ENCODE measurements at regions not wholly inside any gene's neighbourhood (a gene's known extent, or its start where the extent isn't known, plus 50 kb on each side); places are given as distances from the start of the nearest gene placed in this dataset.

DNA sequence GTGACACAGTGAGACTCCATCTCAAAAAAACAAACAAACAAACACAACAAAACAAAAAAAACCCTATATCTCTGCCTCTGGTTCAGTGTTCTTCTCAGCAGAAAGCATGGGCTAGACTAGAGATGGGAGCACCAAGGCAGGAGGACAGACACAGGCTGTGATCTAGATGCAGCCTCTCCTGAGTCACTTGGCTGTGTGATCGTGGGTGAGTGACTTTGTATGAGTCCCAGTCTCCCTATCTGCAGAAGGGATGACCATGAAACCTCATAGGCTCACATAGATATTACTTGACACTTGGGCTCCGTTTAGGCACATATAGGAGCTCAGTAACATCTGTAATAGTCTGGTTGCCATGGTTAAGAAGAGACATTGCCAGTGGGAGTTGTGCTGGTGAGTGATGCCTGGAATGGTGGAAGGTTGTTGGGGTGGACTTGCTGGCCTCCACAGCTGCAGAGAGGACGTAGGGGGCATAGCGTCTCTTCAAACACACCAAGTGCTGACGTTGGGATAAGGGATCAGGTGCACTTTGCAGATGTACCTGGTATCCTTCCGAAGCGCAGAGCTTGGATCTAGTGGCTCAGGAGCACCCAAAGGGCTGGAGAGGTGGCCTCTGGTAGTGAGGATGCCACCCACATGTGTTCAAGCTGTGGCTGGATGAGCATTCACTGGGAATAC is 318.9 kb upstream of the HS6ST1 start:
- H3K9me3 ChIP-seq (ENCODE audit: control insufficient read depth in 2 of 2, low read length in 2 of 2), result no peaks in the 10 kb centered on the region
- H3K4me3 ChIP-seq (ENCODE audit: low read depth, low read length), result no peak overlapping the region
- no peaks in the 10 kb centered on the region for H3K27me3 ChIP-seq (ENCODE audit: control insufficient read depth, insufficient read depth, low read length)
- no peaks in the 10 kb centered on the region for H3K4me1 Mint-ChIP-seq
- no peak overlapping the region for H3K27ac ChIP-seq (ENCODE audit: insufficient read depth, low read length, poor library complexity, severe bottlenecking)
- H3K27me3 Mint-ChIP-seq, result no peaks in the 10 kb centered on the region
- no peak for ATAC-seq (ENCODE audit: low read depth in 2 of 2)
- no peak for DNase-seq
- no peaks in the 10 kb centered on the region for H3K9me3 Mint-ChIP-seq
- H3K27ac Mint-ChIP-seq, result no peak overlapping the region
- no peaks in the 10 kb centered on the region for H3K4me1 ChIP-seq (ENCODE audit: control insufficient read depth, insufficient read depth, low read length, poor library complexity, severe bottlenecking)
- no peak overlapping the region for H3K4me3 Mint-ChIP-seq
- H3K36me3 Mint-ChIP-seq, result no peaks in the 10 kb centered on the region
- no peaks in the 10 kb centered on the region for H3K36me3 ChIP-seq (ENCODE audit: control insufficient read depth, insufficient read depth, low read length)

DNA sequence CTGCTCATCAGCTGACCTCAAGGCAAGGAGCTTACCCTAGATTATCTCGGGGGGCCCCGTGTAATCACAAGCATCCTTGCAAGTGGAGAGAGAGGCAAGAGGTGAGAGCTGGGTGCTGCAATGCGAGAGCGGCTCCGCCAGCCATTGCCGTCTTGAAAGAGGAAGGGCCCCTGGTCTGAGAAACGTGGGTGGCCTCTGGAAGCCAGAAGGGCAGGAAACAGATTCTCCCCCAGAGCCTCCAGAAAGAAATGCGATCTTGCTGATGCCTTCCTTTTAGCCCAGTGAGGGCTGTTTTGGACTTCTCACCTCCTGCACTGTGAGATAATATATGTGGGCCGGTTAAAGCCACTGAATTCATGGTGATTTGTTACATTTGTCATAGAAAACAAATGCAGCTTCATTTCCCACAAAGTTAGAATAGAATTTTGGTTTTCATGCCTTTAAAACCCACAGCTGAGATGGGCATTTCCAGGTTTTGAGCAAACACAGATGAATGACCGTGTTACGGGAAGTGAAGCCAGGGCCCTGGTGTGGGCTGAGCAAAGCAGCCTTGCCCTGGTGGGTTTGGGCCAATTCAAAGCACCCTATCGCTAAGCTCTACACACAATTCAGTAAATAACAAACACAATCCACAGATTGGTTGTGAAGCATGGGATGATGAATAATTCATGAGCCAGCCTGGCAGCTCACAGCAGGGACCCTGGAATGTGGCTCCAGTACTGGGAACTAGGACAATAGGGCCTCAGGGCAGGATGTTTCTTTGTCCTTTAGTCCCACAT is 319.9 kb upstream of the HS6ST1 start:
- Histone ChIP-seq H3K27me3 (ENCODE audit: control insufficient read depth, insufficient read depth, low read length) (no peaks in the 10 kb centered on the region), H3K27ac (ENCODE audit: insufficient read depth, low read length, poor library complexity, severe bottlenecking) (no peak overlapping the region), H3K36me3 (ENCODE audit: control insufficient read depth, insufficient read depth, low read length) (no peaks in the 10 kb centered on the region), H3K9me3 (ENCODE audit: control insufficient read depth in 2 of 2, low read length in 2 of 2) (no peaks in the 10 kb centered on the region), H3K4me1 (ENCODE audit: control insufficient read depth, insufficient read depth, low read length, poor library complexity, severe bottlenecking) (no peaks in the 10 kb centered on the region), H3K4me3 (ENCODE audit: low read depth, low read length) (no peak overlapping the region)
- no peaks in the 10 kb centered on the region for H3K36me3 Mint-ChIP-seq
- no peaks in the 10 kb centered on the region for H3K4me1 Mint-ChIP-seq
- ATAC-seq (ENCODE audit: low read depth in 2 of 2) (no peak), DNase-seq (no peak)
- H3K27me3 Mint-ChIP-seq, result no peaks in the 10 kb centered on the region
- no peak overlapping the region for H3K27ac Mint-ChIP-seq
- H3K4me3 Mint-ChIP-seq, result no peak overlapping the region
- H3K9me3 Mint-ChIP-seq, result no peaks in the 10 kb centered on the region

- no peaks in the 10 kb centered on the region for H3K36me3 Mint-ChIP-seq
These were observed 320.4 kb upstream of the HS6ST1 start for GRCh38 chr2:128639120-128639477.

DNA sequence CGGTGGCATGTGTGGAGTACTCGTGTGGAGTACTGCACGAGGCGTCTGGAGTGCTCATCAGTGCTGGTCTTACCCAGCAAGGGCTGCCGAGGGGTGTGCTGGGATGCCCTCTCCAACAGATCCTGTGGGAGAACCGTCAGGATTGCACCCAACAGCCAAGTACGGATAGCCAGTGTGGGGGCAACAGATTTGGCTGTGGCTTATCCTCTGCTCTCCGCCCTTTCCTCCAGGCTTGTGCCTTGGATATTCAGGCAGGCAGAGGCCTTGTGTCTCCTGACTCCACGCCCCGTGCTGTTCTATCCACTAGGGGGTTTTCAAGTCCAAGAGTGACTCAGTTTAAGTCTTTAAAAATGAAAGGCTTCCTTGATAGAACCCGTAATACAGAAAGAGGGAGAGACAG is 321.0 kb upstream of the HS6ST1 start:
- no peaks in the 10 kb centered on the region for H3K27me3 Mint-ChIP-seq
- H3K4me3 Mint-ChIP-seq, result no peak overlapping the region
- no peaks in the 10 kb centered on the region for H3K9me3 ChIP-seq (ENCODE audit: control insufficient read depth in 2 of 2, low read length in 2 of 2)

More at GRCh38 chr2:128639120-128639477, 320.4 kb upstream of the HS6ST1 start:
- no peaks in the 10 kb centered on the region for H3K9me3 Mint-ChIP-seq
- H3K27me3 Mint-ChIP-seq, result no peaks in the 10 kb centered on the region
- ATAC-seq (ENCODE audit: low read depth in 2 of 2) (no peak), DNase-seq (no peak)
- no peaks in the 10 kb centered on the region for H3K4me1 Mint-ChIP-seq
- H3K27ac Mint-ChIP-seq, result no peak overlapping the region
- Histone ChIP-seq H3K4me1 (ENCODE audit: control insufficient read depth, insufficient read depth, low read length, poor library complexity, severe bottlenecking) (no peaks in the 10 kb centered on the region), H3K4me3 (ENCODE audit: low read depth, low read length) (no peak overlapping the region), H3K27ac (ENCODE audit: insufficient read depth, low read length, poor library complexity, severe bottlenecking) (no peak overlapping the region), H3K27me3 (ENCODE audit: control insufficient read depth, insufficient read depth, low read length) (no peaks in the 10 kb centered on the region), H3K9me3 (ENCODE audit: control insufficient read depth in 2 of 2, low read length in 2 of 2) (no peaks in the 10 kb centered on the region), H3K36me3 (ENCODE audit: control insufficient read depth, insufficient read depth, low read length) (no peaks in the 10 kb centered on the region)
- no peak overlapping the region for H3K4me3 Mint-ChIP-seq

GRCh38 chr2:128640166-128640844 is 321.6 kb upstream of the HS6ST1 start:
- Mint-ChIP-seq H3K27ac (no peak overlapping the region), H3K27me3 (no peaks in the 10 kb centered on the region), H3K4me3 (no peak overlapping the region), H3K4me1 (no peaks in the 10 kb centered on the region), H3K9me3 (no peaks in the 10 kb centered on the region), H3K36me3 (no peaks in the 10 kb centered on the region)
- Histone ChIP-seq H3K27me3 (ENCODE audit: control insufficient read depth, insufficient read depth, low read length) (no peaks in the 10 kb centered on the region), H3K4me3 (ENCODE audit: low read depth, low read length) (no peak overlapping the region), H3K4me1 (ENCODE audit: control insufficient read depth, insufficient read depth, low read length, poor library complexity, severe bottlenecking) (no peaks in the 10 kb centered on the region), H3K9me3 (ENCODE audit: control insufficient read depth in 2 of 2, low read length in 2 of 2) (no peaks in the 10 kb centered on the region), H3K36me3 (ENCODE audit: control insufficient read depth, insufficient read depth, low read length) (no peaks in the 10 kb centered on the region), H3K27ac (ENCODE audit: insufficient read depth, low read length, poor library complexity, severe bottlenecking) (no peak overlapping the region)
- no peak for ATAC-seq (ENCODE audit: low read depth in 2 of 2)
- DNase-seq, result no peak

More for the DNA sequence above, 321.0 kb upstream of the HS6ST1 start:
- no peaks in the 10 kb centered on the region for H3K4me1 ChIP-seq (ENCODE audit: control insufficient read depth, insufficient read depth, low read length, poor library complexity, severe bottlenecking)
- Mint-ChIP-seq H3K9me3 (no peaks in the 10 kb centered on the region), H3K36me3 (no peaks in the 10 kb centered on the region), H3K27ac (no peak overlapping the region), H3K4me1 (no peaks in the 10 kb centered on the region)
- no peaks in the 10 kb centered on the region for H3K36me3 ChIP-seq (ENCODE audit: control insufficient read depth, insufficient read depth, low read length)
- H3K27ac ChIP-seq (ENCODE audit: insufficient read depth, low read length, poor library complexity, severe bottlenecking), result no peak overlapping the region
- DNase-seq (no peak), ATAC-seq (ENCODE audit: low read depth in 2 of 2) (no peak)
- H3K27me3 ChIP-seq (ENCODE audit: control insufficient read depth, insufficient read depth, low read length), result no peaks in the 10 kb centered on the region
- no peak overlapping the region for H3K4me3 ChIP-seq (ENCODE audit: low read depth, low read length)

DNA sequence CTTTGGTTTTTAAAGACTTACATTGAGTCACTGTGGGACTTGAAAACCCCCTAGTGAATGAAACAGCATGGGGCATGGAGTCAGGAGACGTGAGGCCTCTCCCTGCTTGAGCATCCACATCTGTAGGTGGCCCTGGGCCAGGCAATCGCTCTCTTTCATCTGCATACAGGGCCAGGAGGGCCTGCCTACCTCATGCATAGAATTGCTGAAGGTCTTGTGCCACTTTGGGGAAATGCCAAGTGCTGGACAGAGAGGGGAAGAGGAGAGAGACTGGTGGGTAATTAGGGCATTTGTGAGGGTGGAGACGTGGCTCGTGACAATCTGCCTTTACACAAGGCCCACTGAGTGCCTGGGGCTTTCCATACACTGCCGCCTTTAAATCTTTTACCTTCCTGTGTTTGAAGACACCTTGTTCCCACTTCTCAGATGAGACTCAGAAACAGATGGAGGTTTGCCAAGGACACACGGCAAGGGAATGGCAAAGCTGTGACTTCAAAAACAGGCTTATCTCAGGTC is 322.2 kb upstream of the HS6ST1 start:
- Histone ChIP-seq H3K4me1 (ENCODE audit: control insufficient read depth, insufficient read depth, low read length, poor library complexity, severe bottlenecking) (no peaks in the 10 kb centered on the region), H3K27me3 (ENCODE audit: control insufficient read depth, insufficient read depth, low read length) (no peaks in the 10 kb centered on the region), H3K4me3 (ENCODE audit: low read depth, low read length) (no peak overlapping the region), H3K9me3 (ENCODE audit: control insufficient read depth in 2 of 2, low read length in 2 of 2) (no peaks in the 10 kb centered on the region), H3K27ac (ENCODE audit: insufficient read depth, low read length, poor library complexity, severe bottlenecking) (no peak overlapping the region), H3K36me3 (ENCODE audit: control insufficient read depth, insufficient read depth, low read length) (no peaks in the 10 kb centered on the region)
- DNase-seq, result no peak
- H3K27ac Mint-ChIP-seq, result no peak overlapping the region
- H3K36me3 Mint-ChIP-seq, result no peaks in the 10 kb centered on the region
- H3K4me1 Mint-ChIP-seq, result no peaks in the 10 kb centered on the region
- H3K4me3 Mint-ChIP-seq, result no peak overlapping the region
- no peaks in the 10 kb centered on the region for H3K9me3 Mint-ChIP-seq
- ATAC-seq (ENCODE audit: low read depth in 2 of 2), result no peak
- no peaks in the 10 kb centered on the region for H3K27me3 Mint-ChIP-seq

- Mint-ChIP-seq H3K4me3 (no peak overlapping the region), H3K27ac (no peak overlapping the region)
- DNase-seq, result no peak
These were observed 322.9 kb upstream of the HS6ST1 start for GRCh38 chr2:128641421-128642080.

More at GRCh38 chr2:128641421-128642080, 322.9 kb upstream of the HS6ST1 start:
- Mint-ChIP-seq H3K4me1 (no peaks in the 10 kb centered on the region), H3K27me3 (no peaks in the 10 kb centered on the region), H3K36me3 (no peaks in the 10 kb centered on the region), H3K9me3 (no peaks in the 10 kb centered on the region)
- Histone ChIP-seq H3K4me1 (ENCODE audit: control insufficient read depth, insufficient read depth, low read length, poor library complexity, severe bottlenecking) (no peaks in the 10 kb centered on the region), H3K27me3 (ENCODE audit: control insufficient read depth, insufficient read depth, low read length) (no peaks in the 10 kb centered on the region), H3K27ac (ENCODE audit: insufficient read depth, low read length, poor library complexity, severe bottlenecking) (no peak overlapping the region), H3K4me3 (ENCODE audit: low read depth, low read length) (no peak overlapping the region), H3K9me3 (ENCODE audit: control insufficient read depth in 2 of 2, low read length in 2 of 2) (no peaks in the 10 kb centered on the region), H3K36me3 (ENCODE audit: control insufficient read depth, insufficient read depth, low read length) (no peaks in the 10 kb centered on the region)
- ATAC-seq (ENCODE audit: low read depth in 2 of 2), result no peak

Data from CD4-positive, CD25-positive, alpha-beta regulatory T cell (primary cell).